ENCODE measurements at regions not wholly inside any gene's neighbourhood (a gene's known extent, or its start where the extent isn't known, plus 50 kb on each side); places are given as distances from the start of the nearest gene placed in this dataset.

DNA sequence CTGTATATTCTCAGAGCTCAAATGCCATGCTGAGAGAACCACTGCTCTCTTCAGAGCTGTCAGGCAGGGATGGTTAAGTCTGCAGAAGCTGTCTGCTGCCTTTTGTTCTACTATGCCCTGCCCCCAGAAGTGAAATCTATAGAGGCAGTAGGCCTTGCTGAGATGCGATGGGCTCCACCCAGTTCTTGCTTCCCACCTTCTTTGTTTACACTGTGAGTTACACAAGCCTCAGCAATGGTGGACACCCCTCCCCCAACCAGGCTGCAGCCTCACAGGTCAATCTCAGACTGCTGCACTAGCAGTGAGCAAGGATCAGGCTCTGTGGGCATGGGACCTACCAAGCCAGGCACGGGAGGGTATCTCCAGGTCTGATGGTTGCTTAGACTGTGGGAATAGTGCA lies 271.6 kb downstream of the CENPC start:
- Mint-ChIP-seq H3K27ac (no peak overlapping the region), H3K4me1 (no peaks in the 10 kb centered on the region), H3K4me3 (no peak overlapping the region), H3K9me3 (peaks cover 45% of the 10 kb centered on the region), H3K36me3 (ENCODE audit: low read depth) (no peaks in the 10 kb centered on the region), H3K27me3 (ENCODE audit: low read depth) (no peaks in the 10 kb centered on the region)
- no peak for TF ChIP-seq CTCF (IDR thresholded peaks at IDR 0.05; ENCODE audit: unreplicated experiment in 3 of 3)

DNA sequence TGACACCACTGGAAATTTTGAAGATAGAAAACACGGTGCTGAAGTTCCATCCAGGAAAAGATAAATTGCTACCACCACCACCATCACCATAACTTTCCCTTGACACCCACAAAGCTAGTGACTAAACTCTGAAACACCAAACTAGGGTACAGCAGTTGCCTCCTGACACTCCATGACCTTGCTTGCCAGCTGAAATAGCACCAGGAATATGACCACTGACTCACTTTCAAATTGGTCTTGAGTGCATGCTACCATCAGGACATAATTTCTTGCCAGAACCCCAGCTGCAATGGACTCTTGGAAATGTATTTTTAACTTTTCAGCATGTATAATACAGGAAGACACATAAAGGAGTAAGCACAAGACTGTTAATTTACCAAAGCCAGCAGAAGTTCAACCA lies 283.3 kb downstream of the CENPC start:
- H3K4me3 Mint-ChIP-seq = no peak overlapping the region
- no peaks in the 10 kb centered on the region for H3K4me1 Mint-ChIP-seq

GRCh38 chr4:67256388-67257043 lies 288.8 kb downstream of the CENPC start:
- no peaks in the 10 kb centered on the region for H3K4me1 Mint-ChIP-seq
- H3K4me3 Mint-ChIP-seq = no peak overlapping the region
- no peaks in the 10 kb centered on the region for H3K27me3 Mint-ChIP-seq (ENCODE audit: low read depth)
- TF ChIP-seq CTCF (IDR thresholded peaks at IDR 0.05; ENCODE audit: unreplicated experiment in 3 of 3) = no peak
- no peaks in the 10 kb centered on the region for H3K36me3 Mint-ChIP-seq (ENCODE audit: low read depth)
- H3K9me3 Mint-ChIP-seq = no peaks in the 10 kb centered on the region
- no peak overlapping the region for H3K27ac Mint-ChIP-seq

More for the DNA sequence above, 283.3 kb downstream of the CENPC start:
- Mint-ChIP-seq H3K9me3 (no peaks in the 10 kb centered on the region), H3K36me3 (ENCODE audit: low read depth) (no peaks in the 10 kb centered on the region), H3K27ac (no peak overlapping the region), H3K27me3 (ENCODE audit: low read depth) (no peaks in the 10 kb centered on the region)
- TF ChIP-seq CTCF (IDR thresholded peaks at IDR 0.05; ENCODE audit: unreplicated experiment in 3 of 3) = no peak

DNA sequence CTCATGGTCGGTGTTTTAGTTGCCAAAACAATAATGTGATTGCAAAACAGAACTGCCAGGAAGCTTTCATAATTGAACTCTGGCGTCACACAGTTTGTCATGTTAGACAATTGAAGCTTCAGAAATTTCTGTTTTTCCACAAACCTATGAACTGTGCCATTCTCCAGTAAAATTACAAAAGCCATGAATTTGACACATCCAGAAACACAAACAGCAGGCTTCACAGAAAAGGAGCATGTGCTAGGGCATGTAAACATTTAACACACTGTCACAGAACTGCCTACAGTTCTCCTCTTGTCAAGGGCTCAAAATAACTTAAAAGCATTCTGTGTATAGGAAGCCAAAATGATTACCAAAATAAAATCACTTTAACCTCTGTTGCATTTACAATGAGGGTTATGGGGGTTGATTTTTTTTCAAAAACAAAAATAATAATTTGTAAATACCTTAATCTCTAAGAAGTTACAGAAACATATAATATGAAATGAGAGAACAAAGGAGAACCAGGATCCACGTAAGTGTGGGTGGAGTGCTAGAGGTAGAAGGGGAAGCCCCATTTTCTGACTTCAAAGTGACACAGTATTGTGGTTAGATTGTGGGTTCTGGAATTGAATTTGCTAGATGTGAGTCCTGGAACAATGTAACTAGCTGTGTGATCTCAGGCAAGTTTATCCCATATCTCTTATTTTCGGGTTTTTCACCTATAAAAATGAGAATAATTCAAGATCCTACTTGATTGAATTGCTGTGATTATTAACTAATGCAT lies 295.0 kb downstream of the CENPC start:
- no peaks in the 10 kb centered on the region for H3K4me1 Mint-ChIP-seq
- no peak overlapping the region for H3K4me3 Mint-ChIP-seq
- H3K27ac Mint-ChIP-seq = no peak overlapping the region
- H3K36me3 Mint-ChIP-seq (ENCODE audit: low read depth) = no peaks in the 10 kb centered on the region
- no peak for TF ChIP-seq CTCF (IDR thresholded peaks at IDR 0.05; ENCODE audit: unreplicated experiment in 3 of 3)
- no peaks in the 10 kb centered on the region for H3K9me3 Mint-ChIP-seq
- no peaks in the 10 kb centered on the region for H3K27me3 Mint-ChIP-seq (ENCODE audit: low read depth)

DNA sequence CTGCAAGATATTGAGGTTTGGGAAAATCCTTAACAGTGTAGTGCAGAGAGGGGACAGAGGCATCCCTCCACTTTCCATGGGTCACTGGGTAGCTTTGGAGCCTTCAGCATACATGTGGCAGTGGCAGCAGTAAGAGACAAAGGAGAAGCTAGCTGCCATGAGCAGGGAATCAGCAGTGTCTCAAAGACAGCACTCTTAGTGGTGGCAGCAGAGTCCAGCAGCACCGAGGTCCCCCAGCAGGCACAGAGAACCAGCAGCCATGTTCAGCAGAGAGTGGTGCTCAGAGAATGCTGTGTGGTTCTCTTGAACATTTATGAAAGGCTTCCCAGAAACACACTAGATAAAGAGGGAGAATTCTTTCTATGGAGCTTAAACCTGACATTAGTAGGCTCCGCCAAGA lies 308.5 kb downstream of the CENPC start:
- no peak overlapping the region for H3K4me3 Mint-ChIP-seq
- no peaks in the 10 kb centered on the region for H3K4me1 Mint-ChIP-seq
- no peaks in the 10 kb centered on the region for H3K36me3 Mint-ChIP-seq (ENCODE audit: low read depth)
- no peaks in the 10 kb centered on the region for H3K9me3 Mint-ChIP-seq
- no peaks in the 10 kb centered on the region for H3K27me3 Mint-ChIP-seq (ENCODE audit: low read depth)
- no peak overlapping the region for H3K27ac Mint-ChIP-seq
- TF ChIP-seq CTCF (IDR thresholded peaks at IDR 0.05; ENCODE audit: unreplicated experiment in 3 of 3) = no peak

DNA sequence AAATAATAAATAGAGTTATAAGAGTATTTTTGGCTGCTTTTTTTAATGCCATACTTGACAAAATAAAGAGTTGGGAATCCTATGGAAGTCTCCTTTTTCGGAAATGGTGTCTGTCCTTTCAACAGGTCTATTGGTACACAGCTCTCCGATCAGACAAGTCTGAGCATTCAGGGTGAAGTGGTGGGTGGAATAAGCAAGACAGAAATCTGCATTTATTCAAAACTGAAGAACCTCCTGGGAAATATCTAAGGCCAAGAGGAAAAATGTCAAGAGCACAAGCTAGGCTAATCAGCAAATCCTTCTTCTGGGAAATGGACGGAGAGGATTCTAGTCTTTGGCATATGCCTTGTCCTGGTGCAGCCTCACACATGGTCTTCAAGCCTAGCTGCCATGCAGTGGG lies 309.0 kb downstream of the CENPC start:
- no peaks in the 10 kb centered on the region for H3K36me3 Mint-ChIP-seq (ENCODE audit: low read depth)
- H3K27me3 Mint-ChIP-seq (ENCODE audit: low read depth) = no peaks in the 10 kb centered on the region

More for the DNA sequence above, 309.0 kb downstream of the CENPC start:
- Mint-ChIP-seq H3K27ac (no peak overlapping the region), H3K4me3 (no peak overlapping the region), H3K4me1 (no peaks in the 10 kb centered on the region), H3K9me3 (no peaks in the 10 kb centered on the region)
- TF ChIP-seq CTCF (IDR thresholded peaks at IDR 0.05; ENCODE audit: unreplicated experiment in 3 of 3) = no peak
